HCT116 (cell line): ENCODE measurements at regions not wholly inside any gene's neighbourhood (a gene's known extent, or its start where the extent isn't known, plus 50 kb on each side); places are given as distances from the start of the nearest gene placed in this dataset.
A peak's percentile ranks its signal among the peaks of the same experiment; 100 is the strongest.

ENCODE experiments used
- ATAC-seq: fragments of 200-7000 bp; cut with Tn5 transposase; 2 replicates; pipeline ENCODE4 v1.9.1; 2020; ENCODE audit warnings: mild to moderate bottlenecking, moderate library complexity
- BruUV-seq: library from RNA; stranded (reverse); fragments of 400-500 nt; replicated peaks from 2 replicates; lab custom pipeline; 2021; lab: Mats Ljungman, UMichigan
- CTCF ChIA-PET: fragments of 300-600 bp; sonication (Branson Sonifier 250); formaldehyde crosslinking; loops from one replicate; lab custom pipeline; 2021; ENCODE audit warnings: antibody characterized with exemption; lab: Charles Lee
- POLR2A ChIA-PET: fragments of 300-600, 350-600 bp; sonication (Branson Sonifier 250); formaldehyde crosslinking; loops from one replicate; lab custom pipeline; 2021; ENCODE audit warnings: antibody characterized with exemption; lab: Charles Lee
- RAD21 ChIA-PET, 2 experiments: fragments of 300-600 bp; sonication (Branson Sonifier 250); formaldehyde crosslinking; loops; one replicate each; lab custom pipeline; 2023; ENCODE audit warnings: low total read pairs in 2 of 2; ENCODE audit not compliant: uncharacterized antibody in 2 of 2, unreplicated experiment in 2 of 2, low non-redundant PET in 1 of 2; lab: Charles Lee
- DNase-seq: peaks from one replicate; pipeline ENCODE4 v3.0.0-alpha.2; 2010; ENCODE audit warnings: low read depth, low spot score
- H2AFZ ChIP-seq: fragments of 200-600 bp; shearing (Covaris generic), sonication (generic); 2 replicates; pipeline ENCODE4 v1.6.1; 2017; ENCODE audit warnings: low read depth, mixed run types, mixed read lengths, antibody characterized with exemption, low read length; ENCODE audit not compliant: poor library complexity, severe bottlenecking
- H3K27ac ChIP-seq: 2 replicates; pipeline ENCODE4 v1.5.1; 2012; ENCODE audit warnings: low read depth, low read length
- H3K27me3 ChIP-seq: fragments of 200-600 bp; sonication (generic); 2 replicates; pipeline ENCODE4 v1.6.1; 2016; ENCODE audit warnings: mixed run types, low read length, mixed read lengths; ENCODE audit not compliant: insufficient read depth
- H3K36me3 ChIP-seq, 2 experiments: fragments of 200-500 bp in 1 of 2; fragments of 200-600 bp in 1 of 2; sonication (Bioruptor generic) in 1 of 2; sonication (generic) in 1 of 2; 2 replicates each; pipeline versions ENCODE4 v1.5.1 to v1.6.1; 2014 to 2016; ENCODE audit warnings: low read length in 2 of 2, inconsistent platforms in 1 of 2, mixed read lengths in 1 of 2, mixed run types in 1 of 2; ENCODE audit not compliant: insufficient read depth in 2 of 2, control insufficient read depth in 1 of 2
- H3K4me1 ChIP-seq, 2 experiments: fragments of 200-600 bp in 1 of 2; sonication (generic) in 1 of 2; 2 replicates each; pipeline versions ENCODE4 v1.5.1 to v1.6.1; 2012 to 2017; ENCODE audit warnings: low read length in 2 of 2, inconsistent platforms in 1 of 2, mild to moderate bottlenecking in 1 of 2, mixed read lengths in 1 of 2, mixed run types in 1 of 2, moderate library complexity in 1 of 2; ENCODE audit not compliant: insufficient read depth in 2 of 2, control insufficient read depth in 1 of 2
- H3K4me2 ChIP-seq: fragments of 200-600 bp; sonication (generic); 2 replicates; pipeline ENCODE4 v1.6.1; 2017; ENCODE audit warnings: mixed run types, low read length, mixed read lengths
- H3K4me3 ChIP-seq, 2 experiments: fragments of 200-600 bp in 1 of 2; sonication (generic) in 1 of 2; replicated peaks in 1 of 2; 2 replicates each; pipeline ENCODE4 v1.5.1; 2011 to 2016; ENCODE audit warnings: low read length in 2 of 2, control low read depth in 1 of 2, low read depth in 1 of 2, mild to moderate bottlenecking in 1 of 2, mixed read lengths in 1 of 2, mixed run types in 1 of 2
- H3K79me2 ChIP-seq: fragments of 200-600 bp; sonication (generic); 2 replicates; pipeline ENCODE4 v1.6.1; 2017; ENCODE audit warnings: mild to moderate bottlenecking, mixed run types, low read length, moderate library complexity, mixed read lengths; ENCODE audit not compliant: insufficient read depth
- H3K9ac ChIP-seq: fragments of 200-600 bp; sonication (generic); 2 replicates; pipeline ENCODE4 v1.6.1; 2016; ENCODE audit warnings: low read length, mixed read lengths
- H3K9me2 ChIP-seq: fragments of 200-600 bp; sonication (generic), shearing (Covaris generic); 2 replicates; pipeline ENCODE4 v1.6.1; 2017; ENCODE audit warnings: mixed run types, mild to moderate bottlenecking, moderate library complexity; ENCODE audit not compliant: insufficient read depth
- H3K9me3 ChIP-seq, 2 experiments: fragments of 200-500 bp in 1 of 2; fragments of 200-600 bp in 1 of 2; sonication (Bioruptor generic) in 1 of 2; sonication (generic) in 1 of 2; 2 replicates each; pipeline ENCODE4 v1.6.1; 2014 to 2017; ENCODE audit warnings: low read length in 2 of 2, mixed read lengths in 2 of 2, inconsistent platforms in 1 of 2, low read depth in 1 of 2, mild to moderate bottlenecking in 1 of 2, mixed run types in 1 of 2, moderate library complexity in 1 of 2; ENCODE audit not compliant: control insufficient read depth in 1 of 2, insufficient read depth in 1 of 2
- H4K20me1 ChIP-seq: fragments of 200-600 bp; sonication (generic), shearing (Covaris generic); 2 replicates; pipeline ENCODE4 v1.6.1; 2017; ENCODE audit warnings: mixed run types, mild to moderate bottlenecking, moderate library complexity; ENCODE audit not compliant: insufficient read depth
- ATF3 ChIP-seq: IDR thresholded peaks from 2 replicates; pipeline ENCODE4 v1.6.1; 2012
- ELF1 ChIP-seq: IDR thresholded peaks from 2 replicates; pipeline ENCODE4 v1.6.1; 2012; ENCODE audit warnings: low read depth, borderline replicate concordance
- EZH2 ChIP-seq: fragments of 200-600 bp; sonication (generic); IDR thresholded peaks from 2 replicates; pipeline ENCODE4 v1.6.1; 2017; ENCODE audit warnings: antibody characterized with exemption, mixed run types
- RAD21 ChIP-seq: IDR thresholded peaks from 2 replicates; pipeline ENCODE4 v1.6.1; 2012; ENCODE audit warnings: low read depth, mild to moderate bottlenecking
- SIN3A ChIP-seq: IDR thresholded peaks from 2 replicates; pipeline ENCODE4 v1.6.1; 2012; ENCODE audit warnings: low read depth
- SP1 ChIP-seq: IDR thresholded peaks from 2 replicates; pipeline ENCODE4 v1.6.1; 2012; ENCODE audit warnings: low read depth
- intact Hi-C: fragments of 100-400 bp; cut with micrococcal nuclease; formaldehyde crosslinking; loops from 2 replicates; pipeline ENCODE4 v1.10.0; 2022
- TF ChIP-seq, protein P1 (sequence below), 3 experiments: fragments of 200-600 bp in 1 of 3; sonication (generic) in 1 of 3; IDR thresholded peaks in 2 of 3; conservative IDR thresholded peaks in 1 of 3; 2 replicates each; pipeline ENCODE4 v1.5.1; 2012 to 2017; ENCODE audit warnings: low read depth in 2 of 3, low read length in 2 of 3, antibody characterized with exemption in 1 of 3, borderline replicate concordance in 1 of 3, control low read depth in 1 of 3, mild to moderate bottlenecking in 1 of 3, mixed read lengths in 1 of 3, mixed run types in 1 of 3, moderate library complexity in 1 of 3; ENCODE audit not compliant: insufficient read depth in 1 of 3
- TF ChIP-seq, protein P2 (sequence below): IDR thresholded peaks from 2 replicates; pipeline ENCODE4 v1.6.1; 2012
- TF ChIP-seq, protein P3 (sequence below): IDR thresholded peaks from 2 replicates; pipeline ENCODE4 v1.6.1; 2012; ENCODE audit warnings: low read depth

GRCh38 chr18:59056706-59057492 is 82.8 kb upstream of the SEC11C start:
- Histone ChIP-seq H3K27me3 (peaks cover 38% of the 10 kb centered on the region), H2AFZ (no peak overlapping the region), H3K36me3 (no peaks in the 10 kb centered on the region), H3K9me3 (no peaks in the 10 kb centered on the region), H4K20me1 (no peaks in the 10 kb centered on the region), H3K79me2 (no peaks in the 10 kb centered on the region), H3K4me3 (no peak overlapping the region), H3K4me1 (no peaks in the 10 kb centered on the region), H3K9me2 (no peaks in the 10 kb centered on the region), H3K9ac (no peak overlapping the region), H3K4me2 (no peak overlapping the region), H3K27ac (no peak overlapping the region)
- DNase-seq (peak; percentile 51), ATAC-seq (peak; percentile 89)
- intact Hi-C loops: loop anchor here (1.0 kb wide), 2 partner anchors 276 to 289 kb away; no protein-coding TSS in a partner anchor
- TF ChIP-seq ATF3 (no peak), RAD21 (peak; percentile 97)
- TF ChIP-seq, protein P1, sequence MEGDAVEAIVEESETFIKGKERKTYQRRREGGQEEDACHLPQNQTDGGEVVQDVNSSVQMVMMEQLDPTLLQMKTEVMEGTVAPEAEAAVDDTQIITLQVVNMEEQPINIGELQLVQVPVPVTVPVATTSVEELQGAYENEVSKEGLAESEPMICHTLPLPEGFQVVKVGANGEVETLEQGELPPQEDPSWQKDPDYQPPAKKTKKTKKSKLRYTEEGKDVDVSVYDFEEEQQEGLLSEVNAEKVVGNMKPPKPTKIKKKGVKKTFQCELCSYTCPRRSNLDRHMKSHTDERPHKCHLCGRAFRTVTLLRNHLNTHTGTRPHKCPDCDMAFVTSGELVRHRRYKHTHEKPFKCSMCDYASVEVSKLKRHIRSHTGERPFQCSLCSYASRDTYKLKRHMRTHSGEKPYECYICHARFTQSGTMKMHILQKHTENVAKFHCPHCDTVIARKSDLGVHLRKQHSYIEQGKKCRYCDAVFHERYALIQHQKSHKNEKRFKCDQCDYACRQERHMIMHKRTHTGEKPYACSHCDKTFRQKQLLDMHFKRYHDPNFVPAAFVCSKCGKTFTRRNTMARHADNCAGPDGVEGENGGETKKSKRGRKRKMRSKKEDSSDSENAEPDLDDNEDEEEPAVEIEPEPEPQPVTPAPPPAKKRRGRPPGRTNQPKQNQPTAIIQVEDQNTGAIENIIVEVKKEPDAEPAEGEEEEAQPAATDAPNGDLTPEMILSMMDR (IDR thresholded peaks at IDR 0.05 in 2 of 3, conservative IDR thresholded peaks at IDR 0.05 in 1 of 3; ENCODE audit: borderline replicate concordance in 1 of 3, insufficient read depth in 1 of 3, low read depth in 2 of 3, low read length in 2 of 3): peak; percentile 87 to 96 (median 93)
- ChIA-PET CTCF (interaction anchor here (1.0 to 3.0 kb wide), 5 partner anchors 271 to 288 kb away, joined by 3 to 10 read pairs (median 6); no protein-coding TSS in a partner anchor), RAD21 (no interaction called here), POLR2A (no interaction called here)
- BruUV-seq: no TSS peak

GRCh38 chr18:59057493-59057795 is 82.2 kb upstream of the SEC11C start:
- H3K9me2 ChIP-seq: no peaks in the 10 kb centered on the region
- TF ChIP-seq, protein P2, sequence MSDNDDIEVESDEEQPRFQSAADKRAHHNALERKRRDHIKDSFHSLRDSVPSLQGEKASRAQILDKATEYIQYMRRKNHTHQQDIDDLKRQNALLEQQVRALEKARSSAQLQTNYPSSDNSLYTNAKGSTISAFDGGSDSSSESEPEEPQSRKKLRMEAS: no peak
- TF ChIP-seq SP1: no peak
- no peak for TF ChIP-seq EZH2
- TF ChIP-seq SIN3A: no peak
- TF ChIP-seq, protein P1 (IDR thresholded peaks at IDR 0.05 in 2 of 3, conservative IDR thresholded peaks at IDR 0.05 in 1 of 3; ENCODE audit: borderline replicate concordance in 1 of 3, insufficient read depth in 1 of 3, low read depth in 2 of 3, low read length in 2 of 3): no peak
- TF ChIP-seq, protein P3, sequence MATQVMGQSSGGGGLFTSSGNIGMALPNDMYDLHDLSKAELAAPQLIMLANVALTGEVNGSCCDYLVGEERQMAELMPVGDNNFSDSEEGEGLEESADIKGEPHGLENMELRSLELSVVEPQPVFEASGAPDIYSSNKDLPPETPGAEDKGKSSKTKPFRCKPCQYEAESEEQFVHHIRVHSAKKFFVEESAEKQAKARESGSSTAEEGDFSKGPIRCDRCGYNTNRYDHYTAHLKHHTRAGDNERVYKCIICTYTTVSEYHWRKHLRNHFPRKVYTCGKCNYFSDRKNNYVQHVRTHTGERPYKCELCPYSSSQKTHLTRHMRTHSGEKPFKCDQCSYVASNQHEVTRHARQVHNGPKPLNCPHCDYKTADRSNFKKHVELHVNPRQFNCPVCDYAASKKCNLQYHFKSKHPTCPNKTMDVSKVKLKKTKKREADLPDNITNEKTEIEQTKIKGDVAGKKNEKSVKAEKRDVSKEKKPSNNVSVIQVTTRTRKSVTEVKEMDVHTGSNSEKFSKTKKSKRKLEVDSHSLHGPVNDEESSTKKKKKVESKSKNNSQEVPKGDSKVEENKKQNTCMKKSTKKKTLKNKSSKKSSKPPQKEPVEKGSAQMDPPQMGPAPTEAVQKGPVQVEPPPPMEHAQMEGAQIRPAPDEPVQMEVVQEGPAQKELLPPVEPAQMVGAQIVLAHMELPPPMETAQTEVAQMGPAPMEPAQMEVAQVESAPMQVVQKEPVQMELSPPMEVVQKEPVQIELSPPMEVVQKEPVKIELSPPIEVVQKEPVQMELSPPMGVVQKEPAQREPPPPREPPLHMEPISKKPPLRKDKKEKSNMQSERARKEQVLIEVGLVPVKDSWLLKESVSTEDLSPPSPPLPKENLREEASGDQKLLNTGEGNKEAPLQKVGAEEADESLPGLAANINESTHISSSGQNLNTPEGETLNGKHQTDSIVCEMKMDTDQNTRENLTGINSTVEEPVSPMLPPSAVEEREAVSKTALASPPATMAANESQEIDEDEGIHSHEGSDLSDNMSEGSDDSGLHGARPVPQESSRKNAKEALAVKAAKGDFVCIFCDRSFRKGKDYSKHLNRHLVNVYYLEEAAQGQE: no peak
- TF ChIP-seq ELF1: no peak
- TF ChIP-seq, all 23 proteins: peak for 0
- no peak overlapping the region for H3K4me2 ChIP-seq
- H3K27me3 ChIP-seq: peaks cover 38% of the 10 kb centered on the region
- H3K36me3 ChIP-seq: no peaks in the 10 kb centered on the region
- ChIA-PET POLR2A (no interaction called here), CTCF (interaction anchor here (1.1 to 3.0 kb wide), 5 partner anchors 272 to 293 kb away, joined by 5 to 10 read pairs (median 6); no protein-coding TSS in a partner anchor), RAD21 (no interaction called here)
- no peak overlapping the region for H2AFZ ChIP-seq
- no TSS peak for BruUV-seq
- H3K9me3 ChIP-seq: no peaks in the 10 kb centered on the region
- no peak overlapping the region for H3K4me3 ChIP-seq
- H3K4me1 ChIP-seq: no peaks in the 10 kb centered on the region
- H3K79me2 ChIP-seq: no peaks in the 10 kb centered on the region
- ATAC-seq (no peak), DNase-seq (no peak)
- no peak overlapping the region for H3K9ac ChIP-seq
- intact Hi-C loops: loop anchor here (1.0 kb wide), 2 partner anchors 276 to 289 kb away; no protein-coding TSS in a partner anchor
- no peaks in the 10 kb centered on the region for H4K20me1 ChIP-seq
- H3K27ac ChIP-seq: no peak overlapping the region
